ENCODE measurements at regions not wholly inside any gene's neighbourhood (a gene's known extent, or its start where the extent isn't known, plus 50 kb on each side); places are given as distances from the start of the nearest gene placed in this dataset.

- no peak for TF ChIP-seq CTCF (IDR thresholded peaks at IDR 0.05)
- TF ChIP-seq SMAD4 (CRISPR knock-in tag; IDR thresholded peaks at IDR 0.05) = no peak
- TF ChIP-seq SP1 (CRISPR knock-in tag; conservative IDR thresholded peaks at IDR 0.05) = no peak
- no peak for TF ChIP-seq NR2C2 (CRISPR knock-in tag; IDR thresholded peaks at IDR 0.05)
- TF ChIP-seq, protein P1, sequence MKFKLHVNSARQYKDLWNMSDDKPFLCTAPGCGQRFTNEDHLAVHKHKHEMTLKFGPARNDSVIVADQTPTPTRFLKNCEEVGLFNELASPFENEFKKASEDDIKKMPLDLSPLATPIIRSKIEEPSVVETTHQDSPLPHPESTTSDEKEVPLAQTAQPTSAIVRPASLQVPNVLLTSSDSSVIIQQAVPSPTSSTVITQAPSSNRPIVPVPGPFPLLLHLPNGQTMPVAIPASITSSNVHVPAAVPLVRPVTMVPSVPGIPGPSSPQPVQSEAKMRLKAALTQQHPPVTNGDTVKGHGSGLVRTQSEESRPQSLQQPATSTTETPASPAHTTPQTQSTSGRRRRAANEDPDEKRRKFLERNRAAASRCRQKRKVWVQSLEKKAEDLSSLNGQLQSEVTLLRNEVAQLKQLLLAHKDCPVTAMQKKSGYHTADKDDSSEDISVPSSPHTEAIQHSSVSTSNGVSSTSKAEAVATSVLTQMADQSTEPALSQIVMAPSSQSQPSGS (CRISPR knock-in tag; IDR thresholded peaks at IDR 0.05; ENCODE audit: borderline replicate concordance, low read depth) = no peak
Measured at GRCh38 chr4:65089666-65090065, 580.6 kb downstream of the EPHA5 start.
